ENCODE measurements at regions not wholly inside any gene's neighbourhood (a gene's known extent, or its start where the extent isn't known, plus 50 kb on each side); places are given as distances from the start of the nearest gene placed in this dataset.

DNA sequence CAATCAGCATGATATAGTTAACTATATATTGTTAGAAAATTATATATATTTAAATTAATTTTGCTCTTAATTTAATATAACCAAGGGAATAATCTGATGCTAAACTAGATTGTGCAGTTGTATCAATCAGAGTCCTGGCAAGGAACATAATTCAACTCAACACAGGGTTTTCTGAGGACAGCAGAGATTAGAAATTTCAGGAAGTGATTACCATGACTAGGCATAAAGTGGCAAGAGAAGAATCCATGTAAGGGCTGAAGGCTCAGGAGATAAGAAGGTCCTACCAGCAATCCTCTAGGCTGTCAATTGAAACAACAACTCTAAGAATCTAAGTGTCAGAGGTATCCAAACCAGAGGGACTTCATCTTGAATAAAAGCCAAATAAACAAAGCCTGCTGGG lies 807.8 kb downstream of the DSC3 start:
- no peaks in the 10 kb centered on the region for H3K9me3 ChIP-seq (ENCODE audit: control insufficient read depth in 4 of 4, insufficient read depth in 3 of 4, low read length in 3 of 4)
- no peaks in the 10 kb centered on the region for H3K4me1 ChIP-seq (ENCODE audit: control insufficient read depth in 5 of 5, insufficient read depth in 5 of 5, low read length in 5 of 5)

DNA sequence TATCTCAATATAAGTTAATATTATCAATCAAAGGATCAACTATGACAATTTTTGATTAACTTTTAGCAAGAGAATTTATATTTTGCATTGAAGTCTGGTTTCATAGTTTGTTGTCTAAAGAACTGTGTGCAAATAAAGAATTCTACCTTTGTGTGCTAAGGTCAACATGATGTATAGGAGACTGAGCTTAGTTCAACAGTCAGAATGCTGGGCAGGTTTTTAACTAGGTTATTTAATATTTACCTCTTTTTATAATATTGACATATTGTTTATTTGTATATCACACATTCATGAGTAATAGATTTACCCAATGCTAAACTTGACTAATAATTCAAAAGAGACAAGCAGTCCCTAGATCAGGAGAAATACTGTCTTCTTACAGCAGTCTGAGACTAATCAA lies 831.4 kb downstream of the DSC3 start:
- Histone ChIP-seq H3K9me3 (ENCODE audit: control insufficient read depth in 4 of 4, insufficient read depth in 3 of 4, low read length in 3 of 4) (peaks cover 0 to 3% (median 0%) of the 10 kb centered on the region in 4 donors), H3K4me3 (no peak overlapping the region), H3K4me1 (ENCODE audit: control insufficient read depth in 5 of 5, insufficient read depth in 5 of 5, low read length in 5 of 5) (no peaks in the 10 kb centered on the region), H3K27ac (ENCODE audit: low read depth in 1 of 2, low read length in 1 of 2) (no peak overlapping the region), H3K9ac (ENCODE audit: insufficient read depth in 1 of 2, low read length in 2 of 2) (no peak overlapping the region), H3K36me3 (ENCODE audit: control insufficient read depth in 4 of 4, insufficient read depth in 4 of 4, low read length in 4 of 4) (no peaks in the 10 kb centered on the region), H3K27me3 (ENCODE audit: control insufficient read depth in 3 of 3, insufficient read depth in 3 of 3, low read length in 2 of 3) (no peaks in the 10 kb centered on the region)
- TF ChIP-seq, protein P1, sequence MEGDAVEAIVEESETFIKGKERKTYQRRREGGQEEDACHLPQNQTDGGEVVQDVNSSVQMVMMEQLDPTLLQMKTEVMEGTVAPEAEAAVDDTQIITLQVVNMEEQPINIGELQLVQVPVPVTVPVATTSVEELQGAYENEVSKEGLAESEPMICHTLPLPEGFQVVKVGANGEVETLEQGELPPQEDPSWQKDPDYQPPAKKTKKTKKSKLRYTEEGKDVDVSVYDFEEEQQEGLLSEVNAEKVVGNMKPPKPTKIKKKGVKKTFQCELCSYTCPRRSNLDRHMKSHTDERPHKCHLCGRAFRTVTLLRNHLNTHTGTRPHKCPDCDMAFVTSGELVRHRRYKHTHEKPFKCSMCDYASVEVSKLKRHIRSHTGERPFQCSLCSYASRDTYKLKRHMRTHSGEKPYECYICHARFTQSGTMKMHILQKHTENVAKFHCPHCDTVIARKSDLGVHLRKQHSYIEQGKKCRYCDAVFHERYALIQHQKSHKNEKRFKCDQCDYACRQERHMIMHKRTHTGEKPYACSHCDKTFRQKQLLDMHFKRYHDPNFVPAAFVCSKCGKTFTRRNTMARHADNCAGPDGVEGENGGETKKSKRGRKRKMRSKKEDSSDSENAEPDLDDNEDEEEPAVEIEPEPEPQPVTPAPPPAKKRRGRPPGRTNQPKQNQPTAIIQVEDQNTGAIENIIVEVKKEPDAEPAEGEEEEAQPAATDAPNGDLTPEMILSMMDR (IDR thresholded peaks at IDR 0.05; ENCODE audit: control extremely low read depth, extremely low read depth) = no peak
- ATAC-seq (ENCODE audit: insufficient read depth, low FRiP score) (no peak), DNase-seq (no peak)

More for the DNA sequence above, 807.8 kb downstream of the DSC3 start:
- Histone ChIP-seq H3K4me3 (no peak overlapping the region), H3K9ac (ENCODE audit: insufficient read depth in 1 of 2, low read length in 2 of 2) (no peak overlapping the region), H3K36me3 (ENCODE audit: control insufficient read depth in 4 of 4, insufficient read depth in 4 of 4, low read length in 4 of 4) (no peaks in the 10 kb centered on the region), H3K27ac (ENCODE audit: low read depth in 1 of 2, low read length in 1 of 2) (no peak overlapping the region), H3K27me3 (ENCODE audit: control insufficient read depth in 3 of 3, insufficient read depth in 3 of 3, low read length in 2 of 3) (no peaks in the 10 kb centered on the region)
- DNase-seq (no peak), ATAC-seq (ENCODE audit: insufficient read depth, low FRiP score) (no peak)
- TF ChIP-seq, protein P1 (IDR thresholded peaks at IDR 0.05; ENCODE audit: control extremely low read depth, extremely low read depth) = no peak

DNA sequence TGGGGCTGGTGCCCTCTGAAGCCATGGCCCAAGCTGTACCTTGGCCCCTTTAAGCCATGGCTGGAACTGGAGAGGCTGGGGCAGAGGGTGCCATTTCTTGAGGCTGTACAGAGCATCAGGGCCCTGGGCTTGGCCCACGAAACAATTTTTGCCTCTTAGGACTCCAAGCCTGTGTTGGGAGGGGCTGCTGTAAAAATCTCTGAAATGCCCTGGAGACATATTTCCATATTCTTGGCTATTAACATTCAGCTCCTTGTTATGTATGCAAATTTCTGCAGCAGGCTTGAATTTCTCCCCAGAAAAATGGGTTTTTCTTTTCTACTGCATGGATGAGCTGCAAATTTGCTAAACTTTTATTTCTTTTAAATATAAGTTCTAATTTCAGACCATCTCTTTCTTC lies 834.0 kb downstream of the DSC3 start:
- H3K9ac ChIP-seq (ENCODE audit: insufficient read depth in 1 of 2, low read length in 2 of 2) = no peak overlapping the region
- 70 to 83% methylated on average over 1 of the region's 1 CpG for WGBS, 2 donors
- H3K27me3 ChIP-seq (ENCODE audit: control insufficient read depth in 3 of 3, insufficient read depth in 3 of 3, low read length in 2 of 3) = no peaks in the 10 kb centered on the region
- no peak overlapping the region for H3K27ac ChIP-seq (ENCODE audit: low read depth in 1 of 2, low read length in 1 of 2)
- H3K4me1 ChIP-seq (ENCODE audit: control insufficient read depth in 5 of 5, insufficient read depth in 5 of 5, low read length in 5 of 5) = no peaks in the 10 kb centered on the region
- TF ChIP-seq, protein P1 (IDR thresholded peaks at IDR 0.05; ENCODE audit: control extremely low read depth, extremely low read depth) = no peak
- ATAC-seq (ENCODE audit: insufficient read depth, low FRiP score) (no peak), DNase-seq (no peak)
- H3K36me3 ChIP-seq (ENCODE audit: control insufficient read depth in 4 of 4, insufficient read depth in 4 of 4, low read length in 4 of 4) = no peaks in the 10 kb centered on the region
- H3K9me3 ChIP-seq (ENCODE audit: control insufficient read depth in 4 of 4, insufficient read depth in 3 of 4, low read length in 3 of 4) = peaks cover 0 to 7% (median 0%) of the 10 kb centered on the region in 4 donors
- H3K4me3 ChIP-seq = no peak overlapping the region

DNA sequence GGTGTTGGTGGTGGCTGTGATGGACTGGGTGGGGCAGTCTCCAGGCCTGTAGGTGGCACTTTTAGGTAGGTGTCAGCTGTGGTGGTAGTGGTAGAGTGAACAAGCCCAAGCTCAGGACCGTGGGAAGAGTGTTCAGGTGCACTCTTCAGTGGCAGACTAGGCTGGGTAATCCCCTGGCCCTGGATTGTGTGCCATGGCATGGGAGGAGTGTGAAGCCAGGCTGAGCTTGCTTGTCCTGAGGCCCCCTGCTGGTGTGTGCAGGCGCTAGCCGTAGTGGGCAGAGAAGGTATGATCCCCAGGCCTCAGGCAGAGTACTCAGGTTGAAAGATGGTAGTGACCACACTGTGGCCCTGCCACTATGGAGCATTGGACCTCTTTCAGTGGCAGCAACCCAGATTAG lies 850.3 kb downstream of the DSC3 start:
- Histone ChIP-seq H3K27me3 (ENCODE audit: control insufficient read depth in 3 of 3, insufficient read depth in 3 of 3, low read length in 2 of 3) (no peaks in the 10 kb centered on the region), H3K4me1 (ENCODE audit: control insufficient read depth in 5 of 5, insufficient read depth in 5 of 5, low read length in 5 of 5) (no peaks in the 10 kb centered on the region), H3K4me3 (no peak overlapping the region), H3K9me3 (ENCODE audit: control insufficient read depth in 4 of 4, insufficient read depth in 3 of 4, low read length in 3 of 4) (peaks cover 0 to 12% (median 7%) of the 10 kb centered on the region in 4 donors), H3K9ac (ENCODE audit: insufficient read depth in 1 of 2, low read length in 2 of 2) (no peak overlapping the region), H3K27ac (ENCODE audit: low read depth in 1 of 2, low read length in 1 of 2) (no peak overlapping the region), H3K36me3 (ENCODE audit: control insufficient read depth in 4 of 4, insufficient read depth in 4 of 4, low read length in 4 of 4) (no peaks in the 10 kb centered on the region)
- ATAC-seq (ENCODE audit: insufficient read depth, low FRiP score) (no peak), DNase-seq (no peak)
- 75 to 89% methylated on average over 3 of the region's 3 CpGs for WGBS, 2 donors
- TF ChIP-seq, protein P1 (IDR thresholded peaks at IDR 0.05; ENCODE audit: control extremely low read depth, extremely low read depth) = no peak

Data from lung (tissue), 11 donors.